Mesothelial cell of epicardium (in vitro differentiated cells): ENCODE measurements at regions not wholly inside any gene's neighbourhood (a gene's known extent, or its start where the extent isn't known, plus 50 kb on each side); places are given as distances from the start of the nearest gene placed in this dataset.

Experiments used
- DNase-seq, 2 experiments: peaks; one replicate each; pipeline ENCODE4 v3.0.0; 2021; ENCODE audit warnings: low spot score in 2 of 2; ENCODE audit not compliant: unreplicated experiment in 2 of 2
- H3K27ac Mint-ChIP-seq: 2 replicates; pipeline ENCODE4 v1.8.0; 2021; ENCODE audit warnings: mixed read lengths
- H3K27me3 Mint-ChIP-seq: 2 replicates; pipeline ENCODE4 v1.8.0; 2021; ENCODE audit warnings: low read depth, mixed read lengths
- H3K36me3 Mint-ChIP-seq: 2 replicates; pipeline ENCODE4 v1.8.0; 2021; ENCODE audit warnings: mixed read lengths
- H3K4me1 Mint-ChIP-seq: 2 replicates; pipeline ENCODE4 v1.8.0; 2021; ENCODE audit warnings: mixed read lengths
- H3K4me3 Mint-ChIP-seq: 2 replicates; pipeline ENCODE4 v1.8.0; 2021; ENCODE audit warnings: mild to moderate bottlenecking, moderate library complexity, mixed read lengths
- H3K9me3 Mint-ChIP-seq: 2 replicates; pipeline ENCODE4 v1.8.0; 2021; ENCODE audit warnings: mixed read lengths
- TF ChIP-seq, protein P1 (sequence below): fragments of 200-600 bp; sonication (generic); IDR thresholded peaks from one replicate; pipeline ENCODE4 v1.5.0; 2021; ENCODE audit warnings: antibody characterized with exemption; ENCODE audit not compliant: unreplicated experiment

DNA sequence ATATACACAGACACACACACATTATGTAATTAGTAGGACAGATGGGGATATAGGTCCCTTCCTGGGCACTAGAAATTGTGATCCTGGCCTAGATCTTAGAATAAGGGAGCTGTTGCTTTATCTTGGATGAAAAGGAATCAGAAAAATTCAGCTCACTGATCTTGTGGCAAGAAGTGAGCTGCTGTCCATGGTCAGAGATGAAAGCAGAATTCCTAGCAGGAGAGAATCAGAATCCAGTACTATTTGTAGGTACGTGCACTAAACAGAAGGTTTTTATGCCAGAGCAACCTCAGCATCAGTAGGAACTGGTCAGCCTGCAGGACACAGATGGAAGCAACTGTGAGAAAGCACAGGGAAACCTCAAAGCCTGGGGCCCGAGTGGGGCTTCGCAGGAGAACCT lies 549.2 kb upstream of the POM121L12 start:
- H3K36me3 Mint-ChIP-seq: no peaks in the 10 kb centered on the region
- DNase-seq: no peak

DNA sequence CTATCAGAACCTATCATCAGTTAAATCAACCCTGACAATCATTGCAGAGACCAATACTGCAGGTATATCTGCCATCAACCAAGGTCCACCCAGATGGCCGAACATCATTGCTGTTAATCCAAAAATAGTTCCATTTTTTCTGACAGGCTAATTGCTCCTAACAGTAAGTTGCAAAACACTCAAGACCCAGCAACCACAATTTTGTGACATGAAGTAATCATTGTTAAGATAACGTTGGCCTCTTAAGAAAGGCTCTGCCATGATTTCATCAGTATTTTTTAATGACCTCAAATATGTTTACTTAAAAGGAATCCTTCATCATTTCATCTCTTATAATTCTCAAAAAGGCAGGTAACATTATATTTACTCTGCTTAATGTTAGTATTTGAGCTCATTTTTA lies 553.4 kb upstream of the POM121L12 start:
- Mint-ChIP-seq H3K9me3 (no peaks in the 10 kb centered on the region), H3K4me1 (no peaks in the 10 kb centered on the region), H3K36me3 (no peaks in the 10 kb centered on the region), H3K27ac (no peak overlapping the region), H3K4me3 (no peak overlapping the region), H3K27me3 (no peaks in the 10 kb centered on the region)
- DNase-seq: no peak
- TF ChIP-seq, protein P1, sequence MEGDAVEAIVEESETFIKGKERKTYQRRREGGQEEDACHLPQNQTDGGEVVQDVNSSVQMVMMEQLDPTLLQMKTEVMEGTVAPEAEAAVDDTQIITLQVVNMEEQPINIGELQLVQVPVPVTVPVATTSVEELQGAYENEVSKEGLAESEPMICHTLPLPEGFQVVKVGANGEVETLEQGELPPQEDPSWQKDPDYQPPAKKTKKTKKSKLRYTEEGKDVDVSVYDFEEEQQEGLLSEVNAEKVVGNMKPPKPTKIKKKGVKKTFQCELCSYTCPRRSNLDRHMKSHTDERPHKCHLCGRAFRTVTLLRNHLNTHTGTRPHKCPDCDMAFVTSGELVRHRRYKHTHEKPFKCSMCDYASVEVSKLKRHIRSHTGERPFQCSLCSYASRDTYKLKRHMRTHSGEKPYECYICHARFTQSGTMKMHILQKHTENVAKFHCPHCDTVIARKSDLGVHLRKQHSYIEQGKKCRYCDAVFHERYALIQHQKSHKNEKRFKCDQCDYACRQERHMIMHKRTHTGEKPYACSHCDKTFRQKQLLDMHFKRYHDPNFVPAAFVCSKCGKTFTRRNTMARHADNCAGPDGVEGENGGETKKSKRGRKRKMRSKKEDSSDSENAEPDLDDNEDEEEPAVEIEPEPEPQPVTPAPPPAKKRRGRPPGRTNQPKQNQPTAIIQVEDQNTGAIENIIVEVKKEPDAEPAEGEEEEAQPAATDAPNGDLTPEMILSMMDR: no peak

More for the DNA sequence above, 549.2 kb upstream of the POM121L12 start:
- TF ChIP-seq, protein P1: no peak
- Mint-ChIP-seq H3K27me3 (no peaks in the 10 kb centered on the region), H3K4me3 (no peak overlapping the region), H3K9me3 (no peaks in the 10 kb centered on the region), H3K27ac (no peak overlapping the region), H3K4me1 (peaks cover 2% of the 10 kb centered on the region)

DNA sequence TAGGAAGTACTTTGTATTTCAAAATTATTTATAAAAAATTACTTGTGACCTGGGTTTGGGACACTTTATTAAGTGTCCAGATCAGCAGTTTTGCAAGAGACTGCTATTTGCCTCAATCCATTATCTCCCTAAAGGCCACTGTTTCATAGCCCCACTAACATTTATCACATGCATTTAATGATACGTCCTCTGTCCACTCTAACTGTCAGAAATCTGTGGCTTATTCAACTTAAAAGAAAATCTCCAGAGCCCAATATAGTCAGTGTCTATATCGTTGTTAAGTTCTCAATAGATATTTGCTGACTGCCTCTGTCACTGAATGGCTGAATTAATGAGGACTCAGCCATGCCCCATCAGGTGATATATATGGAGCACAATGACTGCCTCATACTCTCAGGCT lies 553.9 kb upstream of the POM121L12 start:
- TF ChIP-seq, protein P1: no peak

DNA sequence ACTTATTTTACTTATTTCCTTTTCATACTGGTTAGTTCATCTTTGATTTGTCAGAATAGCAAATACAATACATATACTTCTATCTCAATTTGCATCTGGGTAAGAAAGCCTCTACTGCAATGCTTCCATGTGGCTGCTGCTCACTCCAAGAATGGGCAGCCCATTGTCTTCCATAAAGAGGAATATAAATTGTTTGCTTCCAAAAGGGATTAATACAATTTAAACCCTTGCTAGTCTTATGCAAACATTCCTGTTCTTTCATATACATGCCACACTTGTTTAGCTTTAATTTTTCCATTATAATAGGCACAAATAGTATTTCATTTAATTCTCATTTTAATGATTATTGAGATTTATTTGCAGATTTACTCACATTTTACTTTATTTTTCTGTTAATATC lies 555.4 kb upstream of the POM121L12 start:
- H3K27ac Mint-ChIP-seq: no peak overlapping the region
- no peak for DNase-seq
- H3K9me3 Mint-ChIP-seq: no peaks in the 10 kb centered on the region
- H3K4me1 Mint-ChIP-seq: peaks cover 4% of the 10 kb centered on the region
- H3K36me3 Mint-ChIP-seq: no peaks in the 10 kb centered on the region
- TF ChIP-seq, protein P1: no peak
- no peaks in the 10 kb centered on the region for H3K27me3 Mint-ChIP-seq
- H3K4me3 Mint-ChIP-seq: no peak overlapping the region

More for the DNA sequence above, 553.9 kb upstream of the POM121L12 start:
- no peaks in the 10 kb centered on the region for H3K9me3 Mint-ChIP-seq
- no peaks in the 10 kb centered on the region for H3K36me3 Mint-ChIP-seq
- H3K4me1 Mint-ChIP-seq: no peaks in the 10 kb centered on the region
- H3K27ac Mint-ChIP-seq: no peak overlapping the region
- no peak overlapping the region for H3K4me3 Mint-ChIP-seq
- no peak for DNase-seq
- H3K27me3 Mint-ChIP-seq: no peaks in the 10 kb centered on the region

DNA sequence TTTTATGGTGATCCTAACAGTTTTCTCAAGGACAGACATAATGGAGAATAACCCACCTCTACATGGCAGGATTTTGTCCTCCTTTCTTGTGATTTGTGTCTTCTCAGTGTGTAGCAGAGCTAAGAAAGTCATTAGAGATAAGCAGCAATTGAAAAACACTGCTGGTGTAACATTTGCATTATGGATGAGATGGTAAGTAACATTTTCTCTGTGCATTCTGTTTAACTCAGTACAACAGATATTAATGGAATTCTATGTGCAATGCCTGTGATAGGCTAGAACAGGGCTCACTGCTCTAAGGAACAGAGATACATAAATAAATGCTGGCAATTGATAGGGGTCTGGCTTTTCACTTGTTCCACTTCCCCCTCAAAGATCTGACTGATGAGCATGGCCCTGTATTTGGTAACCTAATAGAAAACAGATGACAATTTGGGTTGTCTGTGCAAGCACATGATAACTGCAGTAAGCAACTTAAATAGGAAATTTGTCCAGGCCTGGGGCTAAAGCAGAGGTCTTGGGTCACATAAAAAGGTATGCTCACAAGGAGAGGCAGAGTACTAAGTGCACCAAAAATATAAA lies 560.3 kb upstream of the POM121L12 start:
- TF ChIP-seq, protein P1: no peak
- Mint-ChIP-seq H3K9me3 (peaks cover 6% of the 10 kb centered on the region), H3K36me3 (no peaks in the 10 kb centered on the region), H3K27ac (no peak overlapping the region), H3K4me3 (no peak overlapping the region), H3K4me1 (peaks cover 7% of the 10 kb centered on the region), H3K27me3 (no peaks in the 10 kb centered on the region)
- no peak for DNase-seq

DNA sequence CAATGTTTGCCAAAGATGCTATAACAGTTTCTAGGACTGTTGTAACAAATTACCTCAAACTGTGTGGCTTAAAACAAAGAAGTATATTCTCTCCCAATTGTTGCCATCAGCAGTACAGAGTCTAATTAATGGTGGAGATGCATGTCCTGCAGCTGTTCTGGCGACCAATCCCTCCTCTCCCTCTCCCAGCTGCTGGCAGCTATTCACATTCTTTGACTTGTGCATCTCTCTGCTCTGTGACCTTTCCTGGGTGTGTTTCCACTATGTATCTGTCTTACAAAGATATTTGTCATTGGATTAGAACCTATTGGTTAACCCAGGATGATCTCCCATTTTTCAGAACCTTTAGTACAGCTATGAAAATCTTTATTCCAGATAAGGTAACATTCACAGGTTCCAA lies 561.7 kb upstream of the POM121L12 start:
- TF ChIP-seq, protein P1: no peak
- H3K4me1 Mint-ChIP-seq: peaks cover 7% of the 10 kb centered on the region
- no peak for DNase-seq
- no peaks in the 10 kb centered on the region for H3K27me3 Mint-ChIP-seq
- no peak overlapping the region for H3K27ac Mint-ChIP-seq
- no peak overlapping the region for H3K4me3 Mint-ChIP-seq
- no peaks in the 10 kb centered on the region for H3K36me3 Mint-ChIP-seq
- H3K9me3 Mint-ChIP-seq: peaks cover 6% of the 10 kb centered on the region
